Epithelial cell of prostate (primary cell): ENCODE measurements at regions not wholly inside any gene's neighbourhood (a gene's known extent, or its start where the extent isn't known, plus 50 kb on each side); places are given as distances from the start of the nearest gene placed in this dataset.
"Not testable (repeated sequence)": the region's sequence is repeated elsewhere in the genome, so short reads cannot be mapped to it uniquely, and the experiment has no call there.

Experiments used
- DNase-seq: peaks from one replicate; pipeline ENCODE4 v3.0.0-alpha.2; 2011; ENCODE audit warnings: low read depth, low spot score
- H3K27ac ChIP-seq: fragments of 450-650 bp; 2 replicates; pipeline ENCODE4 v1.5.1; 2017; ENCODE audit warnings: mild to moderate bottlenecking

DNA sequence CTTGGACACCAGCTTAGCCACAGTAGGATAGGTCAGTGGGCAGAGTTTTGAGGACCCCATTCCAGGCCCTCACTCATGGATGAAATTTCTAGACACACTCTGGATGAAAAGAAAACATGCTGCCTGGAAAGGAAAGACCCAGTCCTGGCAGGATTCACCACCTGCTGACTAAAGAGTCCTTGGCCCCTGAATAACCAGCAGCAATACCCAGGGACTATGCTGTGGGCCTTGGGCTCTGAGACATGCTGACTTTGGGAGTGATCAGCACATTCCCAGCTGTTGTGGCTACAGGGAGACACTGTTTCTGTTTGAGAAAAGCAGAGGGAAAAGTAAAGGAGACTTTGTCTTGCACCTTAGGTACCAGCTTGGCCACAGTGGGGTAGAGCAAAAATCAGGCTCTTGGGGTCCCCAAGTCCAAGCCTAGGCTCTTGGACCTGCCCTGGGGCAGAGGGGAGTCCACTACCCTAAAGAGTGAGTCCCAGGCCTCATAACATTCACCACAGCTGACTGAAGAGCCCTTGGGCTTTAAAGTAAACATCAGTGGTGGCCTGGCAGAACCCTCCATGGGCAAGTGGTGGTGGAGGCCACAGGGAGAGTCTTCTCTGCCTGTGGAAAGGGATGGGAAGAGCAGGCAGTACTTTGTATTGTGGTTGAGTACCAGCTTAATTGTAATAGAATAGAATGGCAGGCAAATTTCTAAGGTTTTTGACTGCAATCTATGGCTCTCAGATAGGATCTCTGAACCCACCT lies 516.8 kb downstream of the BCKDHB start:
- peak overlapping the region; percentile 59 for H3K27ac ChIP-seq
- no peak for DNase-seq

DNA sequence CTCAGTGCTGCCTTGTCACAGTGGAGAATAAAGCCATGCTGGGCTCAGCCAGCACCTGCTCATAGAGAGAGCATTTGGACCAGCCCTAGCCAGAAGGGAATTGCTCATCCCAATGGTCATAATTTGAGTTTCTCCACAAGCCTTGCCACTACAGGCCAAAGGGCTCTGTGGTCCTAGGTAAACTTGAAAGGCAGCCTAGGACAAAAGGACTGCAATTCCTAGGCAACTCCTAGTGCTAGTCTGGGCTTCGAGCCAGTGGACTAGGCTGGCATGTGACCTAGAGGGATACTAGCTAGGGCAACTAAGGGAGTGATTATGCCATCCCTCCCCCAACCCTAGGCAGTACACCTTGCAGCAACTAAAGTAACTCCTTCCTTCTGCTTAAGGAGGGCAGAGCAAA lies 516.2 kb downstream of the BCKDHB start:
- peak; percentile 55 for DNase-seq

GRCh38 chr6:80618953-80619352 lies 512.5 kb downstream of the BCKDHB start:
- H3K27ac ChIP-seq = no peak overlapping the region
- no peak for DNase-seq

More for the DNA sequence above, 516.2 kb downstream of the BCKDHB start:
- H3K27ac ChIP-seq = peak overlapping the region; percentile 59

DNA sequence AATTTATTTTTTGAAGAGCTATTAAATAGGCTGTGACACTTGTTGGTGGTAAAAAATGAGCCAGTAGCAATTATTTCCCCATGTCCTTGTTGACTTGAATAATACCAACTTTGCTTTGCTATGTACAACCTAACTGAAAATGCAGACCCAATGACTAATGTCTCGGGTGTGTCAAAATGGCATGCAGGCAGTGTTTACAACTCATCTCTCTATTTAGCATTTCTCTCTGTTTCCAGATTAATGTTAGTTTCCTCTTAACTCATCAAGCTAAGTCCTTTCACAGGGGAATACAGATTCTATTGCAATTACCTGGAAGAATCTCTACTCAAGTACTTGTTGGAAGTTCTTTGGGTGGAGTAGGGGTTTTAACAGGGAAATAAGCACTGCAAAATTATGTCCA lies 504.4 kb downstream of the BCKDHB start:
- H3K27ac ChIP-seq = peak overlapping the region; percentile 83
- DNase-seq = peak; percentile 60

GRCh38 chr6:80608881-80609280 lies 502.4 kb downstream of the BCKDHB start:
- peak overlapping the region; percentile 83 for H3K27ac ChIP-seq
- DNase-seq = no peak

DNA sequence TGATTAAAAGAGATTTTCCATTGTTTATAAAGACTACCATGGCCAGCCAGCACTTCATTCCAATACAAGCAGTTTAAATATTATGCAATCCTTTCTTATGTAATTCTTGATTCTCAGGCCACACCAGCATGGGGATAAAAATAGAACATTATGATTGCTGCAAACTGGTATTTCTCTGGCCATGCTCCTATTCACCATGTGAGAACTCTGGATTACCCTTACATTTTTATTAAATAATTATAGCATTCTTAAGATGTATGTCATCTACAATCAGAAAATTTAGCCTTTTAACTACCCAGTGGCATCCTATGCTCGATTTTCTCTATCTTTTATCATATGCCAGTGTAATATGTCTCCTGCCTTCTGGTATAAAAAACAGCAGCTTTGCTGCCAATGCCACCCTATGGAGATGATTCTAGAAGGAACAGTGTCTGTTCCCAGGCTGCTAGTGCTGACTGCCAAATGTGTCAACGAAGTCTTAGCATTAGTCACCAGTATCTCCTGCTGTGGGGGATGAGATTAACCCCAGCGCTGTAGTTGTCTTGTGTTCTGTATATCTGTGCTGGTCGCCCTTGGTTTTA lies 501.4 kb downstream of the BCKDHB start:
- DNase-seq = peak; percentile 57

GRCh38 chr6:80605165-80605989 lies 498.9 kb downstream of the BCKDHB start:
- H3K27ac ChIP-seq = no peak overlapping the region
- peak; percentile 29 for DNase-seq

More for the DNA sequence above, 501.4 kb downstream of the BCKDHB start:
- peak overlapping the region; percentile 83 for H3K27ac ChIP-seq

GRCh38 chr6:80603679-80604078 lies 497.2 kb downstream of the BCKDHB start:
- DNase-seq = no peak
- H3K27ac ChIP-seq = no peak overlapping the region

GRCh38 chr6:80594461-80594860 lies 488.0 kb downstream of the BCKDHB start:
- no peak for DNase-seq

DNA sequence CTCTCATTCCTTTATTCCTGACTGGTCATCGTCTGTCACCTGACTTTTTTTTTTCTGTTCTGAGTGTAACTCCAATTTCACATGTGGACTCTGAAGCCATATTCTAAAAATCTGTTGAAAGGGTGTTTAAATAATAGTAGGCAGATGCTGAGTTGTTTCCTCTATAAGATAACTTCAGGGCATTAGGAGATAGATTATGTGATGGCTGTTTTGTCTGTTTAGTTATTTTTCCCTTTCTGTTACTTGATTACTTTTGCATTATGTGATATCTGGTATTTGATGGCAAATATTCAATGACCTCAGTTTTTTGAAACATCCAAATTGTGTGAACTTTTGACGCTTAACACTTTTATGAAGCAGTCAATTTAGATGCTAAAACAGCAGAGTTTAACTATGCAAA lies 486.0 kb downstream of the BCKDHB start:
- DNase-seq = no peak
- H3K27ac ChIP-seq = no peak overlapping the region

More at GRCh38 chr6:80594461-80594860, 488.0 kb downstream of the BCKDHB start:
- H3K27ac ChIP-seq = no peak overlapping the region

DNA sequence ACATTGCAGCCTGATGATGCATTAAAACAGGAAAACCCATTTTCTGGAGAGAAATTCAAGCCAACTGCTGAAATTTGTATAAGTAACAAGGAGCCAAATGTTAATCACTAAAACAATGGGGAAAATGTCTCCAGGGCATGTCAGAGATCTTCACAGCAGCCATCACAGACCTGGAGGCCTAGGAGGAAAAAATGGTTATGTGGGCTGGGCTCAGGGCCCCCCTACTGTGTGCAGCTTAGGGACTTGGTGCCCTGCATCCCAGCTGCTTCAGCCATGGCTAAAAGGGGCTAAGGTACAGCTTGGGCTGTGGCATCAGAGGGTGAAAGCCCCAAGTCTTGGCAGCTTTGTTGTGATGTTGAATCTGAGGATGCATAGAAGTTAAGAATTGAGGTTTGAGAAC lies 479.8 kb downstream of the BCKDHB start:
- no peak for DNase-seq

DNA sequence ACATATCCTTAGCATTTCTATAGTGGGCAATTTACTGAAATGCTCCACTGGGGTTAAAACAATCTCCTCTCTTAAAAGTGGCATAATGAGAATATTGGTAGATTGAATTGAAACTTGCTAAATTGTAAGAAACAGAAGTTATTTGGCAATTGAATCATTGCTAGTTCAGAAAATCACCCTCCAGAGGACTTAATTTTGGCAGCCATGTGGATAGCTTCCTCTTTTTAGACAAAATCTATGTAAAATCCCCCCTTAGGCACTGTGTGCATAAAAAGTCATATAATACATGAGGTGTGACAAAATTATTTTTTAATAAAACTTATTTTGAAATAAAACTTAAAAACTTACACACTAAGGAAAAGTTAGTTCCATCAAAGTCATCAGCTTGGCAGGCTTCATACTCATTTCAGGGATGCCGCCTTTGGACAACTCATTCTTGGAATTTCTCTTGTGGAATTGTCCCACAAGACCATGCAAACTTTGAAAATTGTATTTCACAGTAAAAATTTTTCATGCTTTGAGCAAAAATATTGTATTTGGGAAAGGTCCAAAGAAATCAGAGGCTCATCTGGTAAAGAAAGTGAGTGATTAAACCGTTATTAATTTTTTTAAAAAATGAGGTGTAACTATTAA lies 473.0 kb downstream of the BCKDHB start:
- no peak for DNase-seq
- no peak overlapping the region for H3K27ac ChIP-seq

More for the DNA sequence above, 479.8 kb downstream of the BCKDHB start:
- no peak overlapping the region for H3K27ac ChIP-seq

DNA sequence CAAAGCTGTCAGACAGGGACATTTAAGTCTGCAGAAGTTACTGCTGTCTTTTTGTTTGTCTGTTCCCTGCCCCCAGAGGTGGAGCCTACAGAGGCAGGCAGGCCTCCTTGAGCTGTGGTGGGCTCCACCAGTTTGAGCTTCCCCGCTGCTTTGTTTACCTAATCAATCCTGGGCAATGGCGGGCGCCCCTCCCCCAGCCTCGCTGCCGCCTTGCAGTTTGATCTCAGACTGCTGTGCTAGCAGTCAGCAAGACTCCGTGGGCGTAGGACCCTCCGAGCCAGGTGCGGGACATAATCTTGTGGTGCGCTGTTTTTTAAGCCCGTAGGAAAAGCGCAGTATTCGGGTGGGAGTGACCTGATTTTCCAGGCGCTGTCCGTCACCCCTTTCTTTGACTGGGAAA lies 466.8 kb downstream of the BCKDHB start:
- not testable (repeated sequence) for H3K27ac ChIP-seq, DNase-seq

DNA sequence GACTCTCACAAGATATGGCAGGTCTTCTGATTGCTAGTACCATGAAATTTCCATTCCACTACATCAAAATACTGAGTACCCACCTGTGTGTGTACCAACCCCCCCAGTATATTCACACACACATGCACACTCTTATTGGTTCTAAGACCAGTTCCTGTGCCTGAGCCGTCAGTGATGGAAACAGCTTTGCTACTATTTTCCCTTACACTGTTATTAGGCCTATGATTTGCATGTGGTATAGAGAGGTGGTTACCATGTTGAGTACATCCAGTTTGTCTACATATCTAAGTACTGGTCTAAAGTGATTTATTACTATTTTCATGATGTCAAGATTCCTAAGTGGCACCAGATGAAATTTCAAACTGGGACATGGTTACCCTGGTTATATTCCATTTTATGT lies 459.9 kb downstream of the BCKDHB start:
- no peak overlapping the region for H3K27ac ChIP-seq
- no peak for DNase-seq

DNA sequence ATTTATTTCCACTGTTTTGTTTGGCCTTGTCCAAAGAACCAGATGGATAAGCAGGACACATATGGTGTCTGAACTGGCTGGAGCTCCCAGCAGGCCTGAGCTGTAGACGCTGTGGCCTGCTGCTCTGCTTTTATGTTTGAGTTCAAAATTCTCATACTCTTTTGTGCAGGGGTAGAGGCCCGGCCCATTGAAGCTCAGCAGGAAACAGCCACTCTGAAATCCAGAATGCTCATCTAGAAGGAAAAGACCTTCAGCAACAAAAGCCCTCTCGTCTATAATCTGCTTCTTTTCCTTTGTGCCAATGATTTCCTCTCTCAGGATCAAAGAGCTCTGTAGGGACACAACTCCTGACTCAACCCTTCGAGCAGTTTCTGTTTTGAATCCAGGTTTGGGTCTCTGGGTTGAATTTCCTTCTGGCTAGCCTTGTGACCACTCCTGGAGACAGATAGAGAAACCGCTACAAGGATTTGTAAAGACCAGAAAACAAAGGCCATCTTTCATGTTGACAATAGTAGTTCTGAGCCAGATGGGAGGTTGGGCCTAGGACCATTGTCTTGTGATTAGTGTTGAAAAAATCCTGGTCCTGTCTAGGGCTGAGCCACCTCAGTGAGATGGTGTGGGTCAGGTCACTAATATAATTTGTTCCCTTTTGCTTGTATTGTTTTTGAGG lies 446.7 kb downstream of the BCKDHB start:
- no peak for DNase-seq
- no peak overlapping the region for H3K27ac ChIP-seq

DNA sequence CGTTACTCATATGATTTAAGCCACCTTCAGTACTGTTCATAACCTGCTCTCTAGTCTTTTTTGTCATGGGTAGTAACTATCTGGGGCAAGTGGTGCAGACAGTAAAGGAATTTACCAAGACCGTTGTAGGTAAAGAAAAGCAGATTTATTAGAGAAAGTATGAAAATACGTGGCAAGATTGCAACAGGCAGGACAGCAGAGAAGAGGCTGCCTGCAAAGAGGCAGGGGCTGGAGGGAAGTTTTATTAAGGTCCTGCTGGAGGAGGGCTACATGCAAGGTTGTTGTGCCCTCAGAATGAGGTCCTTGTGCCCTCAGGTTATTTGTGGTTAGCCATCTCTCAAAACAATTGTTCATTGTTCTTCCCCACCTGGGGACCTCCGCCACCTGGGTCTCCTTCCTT lies 444.3 kb downstream of the BCKDHB start:
- H3K27ac ChIP-seq = no peak overlapping the region
- no peak for DNase-seq

GRCh38 chr6:80550281-80550680 lies 443.8 kb downstream of the BCKDHB start:
- DNase-seq = no peak
- no peak overlapping the region for H3K27ac ChIP-seq

DNA sequence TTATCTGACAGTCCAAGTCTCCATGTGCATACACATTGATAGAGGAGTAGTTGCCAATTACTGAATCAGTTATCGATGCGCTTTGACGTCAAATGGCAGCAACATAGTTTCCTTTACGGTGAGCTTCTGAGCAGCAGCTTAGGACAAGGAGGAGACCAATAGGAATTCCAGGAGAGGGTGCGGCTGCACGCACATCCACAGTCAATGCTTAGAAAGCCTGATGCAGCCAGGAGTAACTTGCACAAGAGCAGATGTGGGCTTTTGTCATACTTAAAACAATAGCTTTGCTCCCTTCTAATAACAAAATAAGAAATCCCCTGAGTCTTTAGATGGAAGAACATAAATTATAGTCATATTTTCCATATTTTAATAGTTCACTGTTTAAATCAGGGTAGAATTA lies 442.1 kb downstream of the BCKDHB start:
- no peak for DNase-seq
- H3K27ac ChIP-seq = peak overlapping the region; percentile 90

- H3K27ac ChIP-seq = peak overlapping the region; percentile 90
- DNase-seq = peak; percentile 40
Measured at GRCh38 chr6:80547827-80548226, 441.4 kb downstream of the BCKDHB start.
